Keratinocyte (primary cell): ENCODE measurements at regions not wholly inside any gene's neighbourhood (a gene's known extent, or its start where the extent isn't known, plus 50 kb on each side); places are given as distances from the start of the nearest gene placed in this dataset.

Experiments used
- DNase-seq: peaks from one replicate; pipeline ENCODE4 v3.0.0-alpha.2; 2011; ENCODE audit warnings: low read depth, missing footprints, low spot score
- FAIRE-seq: peaks from 2 replicates; lab custom pipeline; 2011; peaks lifted over from hg19 to GRCh38; lab: Jason Lieb, UNC
- H2AFZ ChIP-seq: 2 replicates; pipeline ENCODE4 v1.6.0; 2012; ENCODE audit warnings: low read length, control low read depth, inconsistent platforms; ENCODE audit not compliant: control insufficient read depth
- H3K27ac ChIP-seq: 2 replicates; pipeline ENCODE4 v1.5.1; 2011; ENCODE audit warnings: low read length; ENCODE audit not compliant: control insufficient read depth, insufficient read depth
- H3K27me3 ChIP-seq: 3 replicates; pipeline ENCODE4 v1.6.0; 2011; ENCODE audit warnings: low read length; ENCODE audit not compliant: control insufficient read depth, insufficient read depth; ENCODE audit errors: extremely low read depth
- H3K36me3 ChIP-seq, 2 experiments: 2 replicates in 1 of 2; 3 replicates in 1 of 2; pipeline ENCODE4 v1.5.1; 2011; ENCODE audit warnings: low read length in 2 of 2, mild to moderate bottlenecking in 1 of 2; ENCODE audit not compliant: control insufficient read depth in 2 of 2, insufficient read depth in 2 of 2; ENCODE audit errors: extremely low read depth in 1 of 2
- H3K4me1 ChIP-seq: 3 replicates; pipeline ENCODE4 v1.5.1; 2011; ENCODE audit warnings: low read length; ENCODE audit not compliant: control insufficient read depth, insufficient read depth; ENCODE audit errors: extremely low read depth
- H3K4me2 ChIP-seq: 3 replicates; pipeline ENCODE4 v1.6.0; 2011; ENCODE audit warnings: low read depth, low read length; ENCODE audit not compliant: control insufficient read depth, insufficient read depth; ENCODE audit errors: extremely low read depth
- H3K4me3 ChIP-seq, 3 experiments: fragments of 200-600 bp in 1 of 3; sonication (generic) in 1 of 3; 2 replicates in 2 of 3; 3 replicates in 1 of 3; pipeline ENCODE4 v1.5.1; 2011 to 2016; ENCODE audit warnings: low read length in 3 of 3, mild to moderate bottlenecking in 3 of 3, control low read depth in 2 of 3, inconsistent platforms in 1 of 3, low read depth in 1 of 3, mixed read lengths in 1 of 3, mixed run types in 1 of 3, moderate library complexity in 1 of 3; ENCODE audit not compliant: control insufficient read depth in 2 of 3, insufficient read depth in 2 of 3; ENCODE audit errors: extremely low read depth in 1 of 3
- H3K79me2 ChIP-seq: 2 replicates; pipeline ENCODE4 v1.6.0; 2012; ENCODE audit warnings: low read length; ENCODE audit not compliant: control insufficient read depth, insufficient read depth
- H3K9ac ChIP-seq: 3 replicates; pipeline ENCODE4 v1.6.0; 2011; ENCODE audit warnings: low read length; ENCODE audit not compliant: control insufficient read depth, insufficient read depth; ENCODE audit errors: extremely low read depth
- H3K9me1 ChIP-seq: 3 replicates; pipeline ENCODE4 v1.6.0; 2011; ENCODE audit warnings: low read length; ENCODE audit not compliant: control insufficient read depth, insufficient read depth; ENCODE audit errors: extremely low read depth
- H3K9me3 ChIP-seq: 2 replicates; pipeline ENCODE4 v1.5.1; 2012; ENCODE audit warnings: low read depth, low read length; ENCODE audit not compliant: control insufficient read depth
- H4K20me1 ChIP-seq: 3 replicates; pipeline ENCODE4 v1.6.0; 2011; ENCODE audit warnings: low read length; ENCODE audit not compliant: control insufficient read depth, insufficient read depth; ENCODE audit errors: extremely low read depth
- CTCF ChIP-seq, 3 experiments: IDR thresholded peaks in 1 of 3; conservative IDR thresholded peaks in 1 of 3; optimal IDR thresholded peaks in 1 of 3; 2 replicates in 2 of 3; 3 replicates in 1 of 3; pipeline versions ENCODE3 to v1.5.1; 2011; ENCODE audit warnings: low read length in 3 of 3, mild to moderate bottlenecking in 3 of 3, moderate library complexity in 2 of 3, control low read depth in 1 of 3, inconsistent platforms in 1 of 3; ENCODE audit not compliant: insufficient read depth in 2 of 3; ENCODE audit errors: extremely low read depth in 1 of 3
- EZH2 ChIP-seq: IDR thresholded peaks from one replicate; pipeline ENCODE4 v1.6.1; 2012; ENCODE audit warnings: inconsistent platforms, mild to moderate bottlenecking, low read length, moderate library complexity
- dilution Hi-C: fragments of 300-500 bp; cut with MboI; formaldehyde crosslinking; loops from one replicate; pipeline ENCODE4 v1.7.0; 2020; ENCODE audit warnings: low sequenced_read_pairs; ENCODE audit not compliant: extremely low pct_ligation_motif_present

DNA sequence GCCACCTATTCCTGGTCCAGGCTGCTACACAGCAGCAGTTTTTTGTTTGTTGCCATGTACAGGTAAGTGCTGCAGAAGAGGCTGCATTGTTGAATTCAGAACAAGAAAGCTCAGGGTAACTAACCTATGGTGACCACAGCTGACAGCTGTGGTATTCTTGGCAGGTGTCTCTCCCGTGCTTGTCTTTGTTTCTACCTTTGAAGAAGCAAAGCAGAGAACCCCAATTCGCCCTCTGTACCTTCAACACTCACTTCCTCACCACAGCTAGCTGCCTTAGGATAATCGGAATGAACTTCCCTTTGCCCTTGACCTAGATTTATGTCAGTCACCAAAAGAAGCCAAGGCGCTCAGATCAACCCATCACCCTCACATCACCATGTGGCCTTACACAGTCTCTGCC is 1703.3 kb upstream of the SLC10A2 start:
- Histone ChIP-seq H3K9me1 (no peaks in the 10 kb centered on the region), H3K4me1 (no peaks in the 10 kb centered on the region), H3K36me3 (no peaks in the 10 kb centered on the region), H3K4me2 (no peak overlapping the region), H3K9me3 (no peaks in the 10 kb centered on the region), H3K79me2 (no peaks in the 10 kb centered on the region), H2AFZ (no peak overlapping the region), H3K27me3 (no peaks in the 10 kb centered on the region), H4K20me1 (no peaks in the 10 kb centered on the region), H3K27ac (no peak overlapping the region), H3K9ac (no peak overlapping the region), H3K4me3 (no peak overlapping the region)
- FAIRE-seq (no peak), DNase-seq (no peak)
- dilution Hi-C loops: no loop called here
- TF ChIP-seq CTCF (optimal IDR thresholded peaks at IDR 0.05 in 1 of 3, IDR thresholded peaks at IDR 0.05 in 1 of 3, conservative IDR thresholded peaks at IDR 0.05 in 1 of 3; ENCODE audit: extremely low read depth in 1 of 3, insufficient read depth in 2 of 3, low read length in 3 of 3): no peak
- TF ChIP-seq EZH2: no peak

DNA sequence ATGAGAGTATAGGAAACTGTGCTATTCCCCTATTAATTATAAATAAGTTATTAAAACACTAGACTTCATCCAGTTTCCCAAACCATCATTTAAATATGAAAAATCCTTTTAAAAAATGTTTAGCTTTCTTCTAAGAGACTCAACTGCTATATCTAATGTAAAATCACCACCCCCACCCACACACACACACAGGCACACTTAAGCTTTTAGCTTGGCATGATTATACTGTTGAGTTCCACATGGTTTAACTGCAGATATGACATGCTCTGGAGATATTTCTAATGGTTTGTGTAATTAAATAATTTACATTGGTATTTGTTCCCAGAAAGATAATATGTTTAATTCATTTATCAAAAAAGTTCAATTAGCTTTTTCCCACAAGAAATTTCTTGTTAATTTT is 1700.1 kb upstream of the SLC10A2 start:
- Histone ChIP-seq H3K4me3 (no peak overlapping the region), H3K36me3 (no peaks in the 10 kb centered on the region), H2AFZ (no peak overlapping the region), H3K4me2 (no peak overlapping the region), H3K79me2 (no peaks in the 10 kb centered on the region), H3K9ac (no peak overlapping the region), H3K4me1 (no peaks in the 10 kb centered on the region), H3K27me3 (no peaks in the 10 kb centered on the region), H3K9me3 (no peaks in the 10 kb centered on the region), H4K20me1 (no peaks in the 10 kb centered on the region), H3K27ac (no peak overlapping the region), H3K9me1 (no peaks in the 10 kb centered on the region)
- DNase-seq (no peak), FAIRE-seq (no peak)
- TF ChIP-seq EZH2 (no peak), CTCF (optimal IDR thresholded peaks at IDR 0.05 in 1 of 3, IDR thresholded peaks at IDR 0.05 in 1 of 3, conservative IDR thresholded peaks at IDR 0.05 in 1 of 3; ENCODE audit: extremely low read depth in 1 of 3, insufficient read depth in 2 of 3, low read length in 3 of 3) (no peak)
- dilution Hi-C loops: no loop called here
